GM12875 (cell line): ENCODE measurements at regions not wholly inside any gene's neighbourhood (a gene's known extent, or its start where the extent isn't known, plus 50 kb on each side); places are given as distances from the start of the nearest gene placed in this dataset.
"Not testable (repeated sequence)": the region's sequence is repeated elsewhere in the genome, so short reads cannot be mapped to it uniquely, and the experiment has no call there.

Source experiments
- H3K4me3 ChIP-seq: one replicate; pipeline ENCODE4 v1.5.1; 2011; ENCODE audit warnings: low read depth, low read length, control low read depth
- CTCF ChIP-seq: IDR thresholded peaks from 2 replicates; pipeline ENCODE4 v1.5.1; 2011; ENCODE audit warnings: low read depth, mild to moderate bottlenecking, control low read depth, inconsistent platforms, low read length, moderate library complexity, borderline replicate concordance; ENCODE audit not compliant: insufficient read depth

GRCh38 chrX:87006561-87006960, 511.0 kb upstream of the KLHL4 start:
- no peak overlapping the region for H3K4me3 ChIP-seq
- TF ChIP-seq CTCF = no peak

DNA sequence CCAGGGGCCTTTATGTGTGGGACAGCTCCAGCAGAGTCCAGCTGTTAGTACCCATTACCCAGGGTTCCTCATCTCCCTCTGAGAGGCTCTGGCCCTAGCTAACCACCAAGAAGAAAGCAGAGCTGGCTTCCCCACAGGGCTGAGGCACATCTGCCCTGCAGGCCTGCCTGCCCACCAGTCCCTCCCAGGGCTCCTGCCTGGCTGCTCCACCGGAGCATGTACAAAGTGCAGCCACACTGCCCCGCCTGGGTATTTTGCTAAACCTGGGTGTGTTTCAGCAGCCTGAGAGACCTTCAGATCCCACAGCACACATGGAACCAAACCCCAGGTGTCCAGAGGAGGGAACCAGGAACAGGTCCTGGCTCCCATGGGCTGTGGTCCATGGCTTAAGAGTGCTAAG, 500.4 kb upstream of the KLHL4 start:
- H3K4me3 ChIP-seq = no peak overlapping the region
- no peak for TF ChIP-seq CTCF

DNA sequence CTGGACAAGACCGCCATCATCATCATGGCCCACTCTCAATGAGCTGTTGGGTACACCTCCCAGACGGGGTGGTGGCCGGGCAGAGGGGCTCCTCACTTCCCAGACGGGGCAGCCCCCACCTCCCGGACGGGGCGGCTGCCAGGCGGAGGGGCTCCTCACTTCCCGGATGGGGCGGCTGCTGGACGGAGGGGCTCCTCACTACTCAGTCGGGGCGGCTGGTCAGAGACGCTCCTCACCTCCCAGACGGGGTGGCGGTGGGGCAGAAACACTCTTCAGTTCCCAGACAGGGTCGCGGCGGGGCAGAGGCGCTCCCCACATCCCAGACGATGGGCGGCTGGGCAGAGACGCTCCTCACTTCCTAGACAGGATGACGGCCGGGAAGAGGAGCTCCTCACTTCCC, 484.5 kb upstream of the KLHL4 start:
- not testable (repeated sequence) for H3K4me3 ChIP-seq

DNA sequence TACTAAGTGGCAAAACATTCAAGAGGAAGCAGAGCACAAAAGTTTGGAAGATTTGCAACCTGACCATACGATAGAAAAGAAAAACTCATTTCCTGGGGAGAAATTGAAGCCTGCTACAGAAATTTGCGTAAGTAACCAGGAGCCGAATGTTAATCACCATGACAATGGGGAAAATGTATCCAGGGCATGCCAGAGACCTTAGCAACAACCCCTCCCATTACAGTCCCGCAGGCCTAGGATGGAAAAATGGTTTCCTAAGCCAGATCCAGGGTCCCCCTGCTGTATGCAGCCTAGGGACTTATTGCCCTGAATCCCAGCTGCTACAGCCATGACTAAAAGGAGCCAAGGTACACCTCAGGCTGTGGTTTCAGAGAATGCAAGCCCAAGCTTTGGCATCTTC, 472.2 kb upstream of the KLHL4 start:
- TF ChIP-seq CTCF = no peak
- no peak overlapping the region for H3K4me3 ChIP-seq

DNA sequence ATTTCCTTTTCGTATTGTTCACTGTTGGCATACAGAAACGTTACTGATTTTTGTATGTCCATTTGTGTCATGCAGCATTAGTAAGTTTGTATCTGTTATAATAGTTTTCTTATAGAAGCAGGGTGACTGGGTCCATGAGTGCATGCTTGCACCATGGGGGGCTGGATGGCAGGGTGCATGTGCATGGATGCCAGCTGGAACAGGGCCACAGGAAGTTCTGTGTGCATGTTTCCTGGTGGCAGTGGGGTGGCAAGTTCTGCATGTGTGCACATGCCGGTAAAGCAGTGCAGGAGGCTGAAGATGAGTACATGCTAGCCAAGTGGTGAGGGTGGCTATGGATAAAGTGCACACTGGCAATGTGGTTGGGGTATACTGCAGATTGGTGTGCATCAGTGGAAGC, 468.0 kb upstream of the KLHL4 start:
- no peak for TF ChIP-seq CTCF

GRCh38 chrX:87063642-87064041, 454.0 kb upstream of the KLHL4 start:
- H3K4me3 ChIP-seq = no peak overlapping the region
- no peak for TF ChIP-seq CTCF

More for the DNA sequence above, 468.0 kb upstream of the KLHL4 start:
- no peak overlapping the region for H3K4me3 ChIP-seq

GRCh38 chrX:87064502-87064901, 453.1 kb upstream of the KLHL4 start:
- no peak for TF ChIP-seq CTCF

DNA sequence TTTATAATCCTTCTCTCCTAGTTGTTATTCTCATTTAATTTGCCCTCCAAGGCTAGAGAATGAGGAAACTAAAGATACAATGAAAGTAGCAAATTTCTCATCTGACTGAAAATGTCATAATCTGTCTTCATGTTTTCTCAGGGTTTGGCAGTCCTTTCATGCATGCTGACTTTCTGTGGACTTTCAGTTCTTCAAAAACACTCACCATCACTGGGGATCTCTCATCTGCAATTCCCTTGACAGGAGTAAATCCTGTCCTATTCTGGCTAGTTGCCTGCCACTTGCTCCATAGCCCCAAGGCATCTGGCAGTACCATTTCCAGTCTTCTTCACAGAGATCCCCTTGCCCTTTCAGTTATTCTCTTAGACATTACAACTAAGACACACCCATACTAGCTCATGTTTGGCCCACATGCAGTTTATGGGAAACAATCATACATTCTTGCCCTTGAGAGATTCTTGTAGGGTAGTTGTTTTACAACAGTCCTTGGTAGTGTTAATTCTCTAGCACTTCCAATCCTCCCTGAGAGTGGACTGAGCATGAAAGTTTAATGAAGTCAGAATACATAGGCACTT, 449.7 kb upstream of the KLHL4 start:
- no peak overlapping the region for H3K4me3 ChIP-seq
- no peak for TF ChIP-seq CTCF

More at GRCh38 chrX:87064502-87064901, 453.1 kb upstream of the KLHL4 start:
- H3K4me3 ChIP-seq = no peak overlapping the region
